ENCODE measurements at regions not wholly inside any gene's neighbourhood (a gene's known extent, or its start where the extent isn't known, plus 50 kb on each side); places are given as distances from the start of the nearest gene placed in this dataset.

GRCh38 chr9:129489838-129490582 is 130.9 kb downstream of the C9orf50 start:
- no peak for DNase-seq (ENCODE audit: low spot score)

GRCh38 chr9:129487658-129488483 is 133.0 kb downstream of the C9orf50 start:
- DNase-seq (ENCODE audit: low spot score), result no peak

GRCh38 chr9:129486756-129487657 is 133.9 kb downstream of the C9orf50 start:
- DNase-seq (ENCODE audit: low spot score), result no peak

- no peak for DNase-seq (ENCODE audit: low spot score)
Measured at GRCh38 chr9:129485145-129485774, 135.6 kb downstream of the C9orf50 start.

GRCh38 chr9:129484352-129485000 is 136.4 kb downstream of the C9orf50 start:
- DNase-seq (ENCODE audit: low spot score), result no peak

- peak; percentile 92 for DNase-seq (ENCODE audit: low spot score)
Measured at GRCh38 chr9:129483415-129484351, 137.2 kb downstream of the C9orf50 start.

- peak; percentile 92 for DNase-seq (ENCODE audit: low spot score)
Measured at GRCh38 chr9:129482521-129483414, 138.1 kb downstream of the C9orf50 start.

- DNase-seq (ENCODE audit: low spot score), result no peak
Measured at GRCh38 chr9:129481810-129482511, 138.9 kb downstream of the C9orf50 start.

- no peak for DNase-seq (ENCODE audit: low spot score)
Measured at GRCh38 chr9:129481424-129481809, 139.5 kb downstream of the C9orf50 start.

- DNase-seq (ENCODE audit: low spot score), result no peak
Measured at GRCh38 chr9:129480745-129481144, 140.2 kb downstream of the C9orf50 start.

- DNase-seq (ENCODE audit: low spot score), result no peak
Measured at GRCh38 chr9:129480227-129480626, 140.7 kb downstream of the C9orf50 start.

- no peak for DNase-seq (ENCODE audit: low spot score)
Measured at GRCh38 chr9:129479631-129480011, 141.3 kb downstream of the C9orf50 start.

GRCh38 chr9:129478961-129479630 is 141.8 kb downstream of the C9orf50 start:
- DNase-seq (ENCODE audit: low spot score), result no peak

- no peak for DNase-seq (ENCODE audit: low spot score)
Measured at GRCh38 chr9:129478461-129478860, 142.4 kb downstream of the C9orf50 start.

GRCh38 chr9:129476821-129477611 is 143.9 kb downstream of the C9orf50 start:
- DNase-seq (ENCODE audit: low spot score), result no peak

GRCh38 chr9:129474740-129475404 is 146.0 kb downstream of the C9orf50 start:
- no peak for DNase-seq (ENCODE audit: low spot score)
